ENCODE measurements at regions not wholly inside any gene's neighbourhood (a gene's known extent, or its start where the extent isn't known, plus 50 kb on each side); places are given as distances from the start of the nearest gene placed in this dataset.

- DNase-seq: no peak
Measured at GRCh38 chr10:131746241-131746711, 154.5 kb upstream of the PPP2R2D start.

- DNase-seq: no peak
Measured at GRCh38 chr10:131746785-131747184, 154.0 kb upstream of the PPP2R2D start.

- DNase-seq: no peak
Measured at GRCh38 chr10:131747251-131747650, 153.6 kb upstream of the PPP2R2D start.

GRCh38 chr10:131747791-131748190, 153.0 kb upstream of the PPP2R2D start:
- no peak for DNase-seq

GRCh38 chr10:131748191-131748590, 152.6 kb upstream of the PPP2R2D start:
- DNase-seq: no peak

GRCh38 chr10:131748831-131749766, 151.7 kb upstream of the PPP2R2D start:
- DNase-seq: no peak

- no peak for DNase-seq
Measured at GRCh38 chr10:131749767-131750142, 151.1 kb upstream of the PPP2R2D start.

- no peak for DNase-seq
Measured at GRCh38 chr10:131750171-131750895, 150.5 kb upstream of the PPP2R2D start.

GRCh38 chr10:131750973-131751826, 149.6 kb upstream of the PPP2R2D start:
- no peak for DNase-seq

GRCh38 chr10:131751827-131752775, 148.7 kb upstream of the PPP2R2D start:
- DNase-seq: no peak

GRCh38 chr10:131753336-131753735, 147.5 kb upstream of the PPP2R2D start:
- no peak for DNase-seq

GRCh38 chr10:131755200-131755599, 145.6 kb upstream of the PPP2R2D start:
- DNase-seq: no peak

- no peak for DNase-seq
Measured at GRCh38 chr10:131757285-131758058, 143.3 kb upstream of the PPP2R2D start.

GRCh38 chr10:131758062-131758938, 142.5 kb upstream of the PPP2R2D start:
- DNase-seq: no peak

GRCh38 chr10:131758939-131759301, 141.9 kb upstream of the PPP2R2D start:
- DNase-seq: no peak

- DNase-seq: no peak
Measured at GRCh38 chr10:131759347-131759746, 141.5 kb upstream of the PPP2R2D start.

- DNase-seq: no peak
Measured at GRCh38 chr10:131760416-131761166, 140.2 kb upstream of the PPP2R2D start.

GRCh38 chr10:131762789-131763696, 137.8 kb upstream of the PPP2R2D start:
- DNase-seq: no peak

All from activated CD8-positive, alpha-beta memory T cell treated with anti-CD3 and anti-CD28 coated beads, Interleukin-2, amount 50 U/mL, for 4 hours (primary cell).